ENCODE measurements at regions not wholly inside any gene's neighbourhood (a gene's known extent, or its start where the extent isn't known, plus 50 kb on each side); places are given as distances from the start of the nearest gene placed in this dataset.

- no peak overlapping the region for H3K4me3 ChIP-seq (ENCODE audit: low read depth, low read length)
- no peak for DNase-seq (ENCODE audit: low read depth)
- TF ChIP-seq, protein P1, sequence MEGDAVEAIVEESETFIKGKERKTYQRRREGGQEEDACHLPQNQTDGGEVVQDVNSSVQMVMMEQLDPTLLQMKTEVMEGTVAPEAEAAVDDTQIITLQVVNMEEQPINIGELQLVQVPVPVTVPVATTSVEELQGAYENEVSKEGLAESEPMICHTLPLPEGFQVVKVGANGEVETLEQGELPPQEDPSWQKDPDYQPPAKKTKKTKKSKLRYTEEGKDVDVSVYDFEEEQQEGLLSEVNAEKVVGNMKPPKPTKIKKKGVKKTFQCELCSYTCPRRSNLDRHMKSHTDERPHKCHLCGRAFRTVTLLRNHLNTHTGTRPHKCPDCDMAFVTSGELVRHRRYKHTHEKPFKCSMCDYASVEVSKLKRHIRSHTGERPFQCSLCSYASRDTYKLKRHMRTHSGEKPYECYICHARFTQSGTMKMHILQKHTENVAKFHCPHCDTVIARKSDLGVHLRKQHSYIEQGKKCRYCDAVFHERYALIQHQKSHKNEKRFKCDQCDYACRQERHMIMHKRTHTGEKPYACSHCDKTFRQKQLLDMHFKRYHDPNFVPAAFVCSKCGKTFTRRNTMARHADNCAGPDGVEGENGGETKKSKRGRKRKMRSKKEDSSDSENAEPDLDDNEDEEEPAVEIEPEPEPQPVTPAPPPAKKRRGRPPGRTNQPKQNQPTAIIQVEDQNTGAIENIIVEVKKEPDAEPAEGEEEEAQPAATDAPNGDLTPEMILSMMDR (IDR thresholded peaks at IDR 0.05; ENCODE audit: low read depth, low read length): no peak
- TF ChIP-seq MYC (IDR thresholded peaks at IDR 0.05; ENCODE audit: low read depth, low read length): no peak
These were observed 170.5 kb downstream of the NAA11 start for GRCh38 chr4:79155336-79155735.

DNA sequence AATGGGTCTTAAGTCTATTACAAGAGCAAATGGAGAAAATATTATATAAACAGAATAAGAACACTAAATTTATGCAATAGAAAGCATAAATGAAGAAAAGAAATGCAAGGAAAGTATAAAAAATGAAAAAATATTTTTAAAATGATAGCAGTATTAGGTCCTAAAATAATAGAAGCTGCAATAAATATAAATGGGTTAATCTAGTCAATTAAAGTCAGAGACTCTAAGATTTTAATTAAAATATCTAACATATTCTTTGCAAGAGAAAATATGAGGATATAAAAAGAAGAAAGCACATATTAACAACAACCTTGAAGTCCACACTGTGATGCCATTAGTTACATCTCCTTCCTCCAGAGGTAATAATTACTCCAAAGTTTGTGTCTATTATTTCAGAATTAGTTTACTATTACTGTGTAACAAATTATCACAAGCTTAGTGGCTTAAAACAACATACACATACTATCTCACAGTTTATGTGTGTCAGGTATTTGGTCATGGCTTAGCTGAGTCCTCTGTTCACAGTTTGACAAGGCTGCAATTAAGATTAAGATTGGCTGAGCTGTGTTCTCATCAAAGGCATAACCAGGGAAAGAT lies 174.9 kb downstream of the NAA11 start:
- TF ChIP-seq, protein P2, sequence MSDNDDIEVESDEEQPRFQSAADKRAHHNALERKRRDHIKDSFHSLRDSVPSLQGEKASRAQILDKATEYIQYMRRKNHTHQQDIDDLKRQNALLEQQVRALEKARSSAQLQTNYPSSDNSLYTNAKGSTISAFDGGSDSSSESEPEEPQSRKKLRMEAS (IDR thresholded peaks at IDR 0.05; ENCODE audit: low read depth, low read length): no peak
- H3K4me3 ChIP-seq (ENCODE audit: low read depth, low read length): no peak overlapping the region
- DNase-seq (ENCODE audit: low read depth): no peak

GRCh38 chr4:79148369-79148768 lies 177.5 kb downstream of the NAA11 start:
- no peak for DNase-seq (ENCODE audit: low read depth)
- TF ChIP-seq POLR2A (IDR thresholded peaks at IDR 0.05; ENCODE audit: extremely low read depth, insufficient read length) (no peak), MYC (IDR thresholded peaks at IDR 0.05; ENCODE audit: low read depth, low read length) (no peak)
- TF ChIP-seq, protein P1 (IDR thresholded peaks at IDR 0.05; ENCODE audit: low read depth, low read length): no peak
- TF ChIP-seq, protein P2 (IDR thresholded peaks at IDR 0.05; ENCODE audit: low read depth, low read length): no peak
- H3K4me3 ChIP-seq (ENCODE audit: low read depth, low read length): no peak overlapping the region

- no peak for DNase-seq (ENCODE audit: low read depth)
- TF ChIP-seq, protein P2 (IDR thresholded peaks at IDR 0.05; ENCODE audit: low read depth, low read length): no peak
- TF ChIP-seq, protein P1 (IDR thresholded peaks at IDR 0.05; ENCODE audit: low read depth, low read length): no peak
- no peak for TF ChIP-seq POLR2A (IDR thresholded peaks at IDR 0.05; ENCODE audit: extremely low read depth, insufficient read length)
- TF ChIP-seq MYC (IDR thresholded peaks at IDR 0.05; ENCODE audit: low read depth, low read length): no peak
- H3K4me3 ChIP-seq (ENCODE audit: low read depth, low read length): no peak overlapping the region
These were observed 178.6 kb downstream of the NAA11 start for GRCh38 chr4:79147251-79147650.

DNA sequence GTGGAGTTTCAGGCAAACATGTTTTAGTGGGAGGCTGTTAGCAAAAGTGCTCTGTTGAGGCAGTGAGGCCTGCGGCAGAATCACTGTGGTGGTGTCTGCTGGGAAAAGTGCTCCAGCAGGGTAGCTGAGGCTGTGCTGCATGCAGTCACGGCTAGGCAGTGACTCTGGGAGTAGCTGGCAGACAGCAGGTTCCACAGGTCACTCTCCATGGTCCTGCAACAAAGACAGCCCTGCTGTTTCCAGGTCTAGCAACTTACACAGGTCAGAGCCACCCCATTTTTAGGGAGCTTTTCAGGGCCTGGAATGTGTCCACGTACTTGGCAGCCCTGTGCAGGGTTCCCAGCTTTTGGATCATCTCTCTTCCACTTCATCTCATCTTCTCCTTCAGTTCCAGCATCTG lies 184.3 kb downstream of the NAA11 start:
- H3K4me3 ChIP-seq (ENCODE audit: low read depth, low read length): no peak overlapping the region
- TF ChIP-seq, protein P2 (IDR thresholded peaks at IDR 0.05; ENCODE audit: low read depth, low read length): no peak
- TF ChIP-seq POLR2A (IDR thresholded peaks at IDR 0.05; ENCODE audit: extremely low read depth, insufficient read length): no peak
- TF ChIP-seq, protein P1 (IDR thresholded peaks at IDR 0.05; ENCODE audit: low read depth, low read length): no peak
- TF ChIP-seq MYC (IDR thresholded peaks at IDR 0.05; ENCODE audit: low read depth, low read length): no peak
- DNase-seq (ENCODE audit: low read depth): peak; percentile 41

- no peak for DNase-seq (ENCODE audit: low read depth)
- TF ChIP-seq MYC (IDR thresholded peaks at IDR 0.05; ENCODE audit: low read depth, low read length): no peak
- TF ChIP-seq, protein P1 (IDR thresholded peaks at IDR 0.05; ENCODE audit: low read depth, low read length): no peak
- TF ChIP-seq POLR2A (IDR thresholded peaks at IDR 0.05; ENCODE audit: extremely low read depth, insufficient read length): no peak
- TF ChIP-seq, protein P2 (IDR thresholded peaks at IDR 0.05; ENCODE audit: low read depth, low read length): no peak
- H3K4me3 ChIP-seq (ENCODE audit: low read depth, low read length): no peak overlapping the region
These were observed 191.1 kb downstream of the NAA11 start for GRCh38 chr4:79134767-79135166.

All from NB4 (cell line).